HepG2 (cell line): ENCODE measurements at regions not wholly inside any gene's neighbourhood (a gene's known extent, or its start where the extent isn't known, plus 50 kb on each side); places are given as distances from the start of the nearest gene placed in this dataset.

Experiments
- ATAC-seq: fragments of 200-7000 bp; cut with Tn5 transposase; 3 replicates; pipeline ENCODE4 v1.9.1; 2020; ENCODE audit warnings: mild to moderate bottlenecking, moderate library complexity
- BruUV-seq: library from RNA; stranded (reverse); fragments of 400-500 nt; replicated peaks from 2 replicates; lab custom pipeline; 2021; lab: Mats Ljungman, UMichigan
- CTCF ChIA-PET: fragments of 300-600 bp; formaldehyde crosslinking; extraction: SDS; loops from one replicate; lab custom pipeline; 2021; ENCODE audit warnings: low total read pairs, inconsistent platforms, low intra/inter-chr PET ratio; lab: Yijun Ruan, JAX
- POLR2A ChIA-PET: fragments of 350-600 bp; sonication (Branson Sonifier 250); formaldehyde crosslinking; loops from one replicate; lab custom pipeline; 2020; ENCODE audit warnings: antibody characterized with exemption, inconsistent platforms; lab: Yijun Ruan, JAX
- DNase-seq: peaks from one replicate; pipeline ENCODE4 v3.0.0-alpha.2; 2015; ENCODE audit warnings: low spot score
- FAIRE-seq: peaks from 3 replicates; lab custom pipeline; 2011; peaks lifted over from hg19 to GRCh38; lab: Jason Lieb, UNC
- H2AFZ ChIP-seq: one replicate; pipeline ENCODE4 v1.6.1; 2011; ENCODE audit warnings: low read length, inconsistent platforms
- H3K27ac ChIP-seq: fragments of 300-600 bp; 3 replicates; pipeline ENCODE4 v1.8.0; 2011; ENCODE audit warnings: mixed run types, mild to moderate bottlenecking, mixed read lengths, low read length, inconsistent platforms; ENCODE audit not compliant: insufficient read depth; ENCODE audit errors: extremely low read length
- H3K27me3 ChIP-seq, 2 experiments: fragments of 200-600 bp in 1 of 2; 2 replicates in 1 of 2; 3 replicates in 1 of 2; pipeline versions ENCODE4 v1.6.0 to v1.8.0; 2011; ENCODE audit warnings: low read length in 2 of 2, mild to moderate bottlenecking in 2 of 2, moderate library complexity in 2 of 2, inconsistent platforms in 1 of 2; ENCODE audit not compliant: insufficient read depth in 2 of 2, control insufficient read depth in 1 of 2
- H3K36me3 ChIP-seq, 2 experiments: fragments of 200-600 bp in 1 of 2; replicated peaks in 1 of 2; 2 replicates in 1 of 2; 3 replicates in 1 of 2; pipeline versions ENCODE4 v1.5.1 to v1.8.0; 2011; ENCODE audit warnings: low read length in 2 of 2, inconsistent platforms in 1 of 2; ENCODE audit not compliant: insufficient read depth in 2 of 2, control insufficient read depth in 1 of 2
- H3K4me1 ChIP-seq: 2 replicates; pipeline ENCODE4 v1.5.1; 2012; ENCODE audit warnings: low read length, inconsistent platforms; ENCODE audit not compliant: insufficient read depth
- H3K4me2 ChIP-seq: 2 replicates; pipeline ENCODE4 v1.6.0; 2011; ENCODE audit warnings: low read depth, low read length, inconsistent platforms
- H3K4me3 ChIP-seq, 3 experiments: fragments of 200-600 bp in 1 of 3; sonication (generic), shearing (Covaris generic) in 1 of 3; replicated peaks in 1 of 3; 2 replicates each; pipeline ENCODE4 v1.5.1; 2011 to 2016; ENCODE audit warnings: low read length in 3 of 3, inconsistent platforms in 2 of 3, low read depth in 2 of 3, mild to moderate bottlenecking in 2 of 3, control low read depth in 1 of 3, mixed read lengths in 1 of 3; ENCODE audit not compliant: insufficient read depth in 1 of 3
- H3K79me2 ChIP-seq: one replicate; pipeline ENCODE4 v1.6.1; 2011; ENCODE audit warnings: low read length, inconsistent platforms; ENCODE audit not compliant: insufficient read depth
- H3K9ac ChIP-seq: 2 replicates; pipeline ENCODE4 v1.6.0; 2011; ENCODE audit warnings: mild to moderate bottlenecking, low read depth, low read length, inconsistent platforms; ENCODE audit not compliant: insufficient read depth
- H3K9me3 ChIP-seq: 2 replicates; pipeline ENCODE4 v1.5.1; 2012; ENCODE audit warnings: mild to moderate bottlenecking, low read length
- H4K20me1 ChIP-seq: 2 replicates; pipeline ENCODE4 v1.6.0; 2011; ENCODE audit warnings: inconsistent platforms, mild to moderate bottlenecking, low read length, moderate library complexity; ENCODE audit not compliant: insufficient read depth
- ATF1 ChIP-seq: IDR thresholded peaks from 2 replicates; pipeline ENCODE4 v1.6.1; 2016; ENCODE audit warnings: mild to moderate bottlenecking, control low read depth
- BHLHE40 ChIP-seq: IDR thresholded peaks from 2 replicates; pipeline ENCODE4 v1.6.1; 2011; ENCODE audit warnings: low read length, improper control_type of control experiment
- HDAC2 ChIP-seq: sonication (generic); formaldehyde crosslinking; IDR thresholded peaks from 2 replicates; pipeline ENCODE4 v1.4.0; 2020; ENCODE audit warnings: missing genetic modification reagents
- MTF2 ChIP-seq: sonication (generic); formaldehyde crosslinking; IDR thresholded peaks from 2 replicates; pipeline ENCODE4 v1.5.0; 2020; ENCODE audit warnings: missing genetic modification reagents, borderline replicate concordance
- PCBP1 ChIP-seq: fragments of 200-400 bp; formaldehyde crosslinking; IDR thresholded peaks from 2 replicates; pipeline ENCODE4 v1.6.1; 2017; ENCODE audit warnings: mild to moderate bottlenecking, low read depth, low read length, borderline replicate concordance
- RXRA ChIP-seq: sonication (generic); formaldehyde crosslinking; IDR thresholded peaks from 2 replicates; pipeline ENCODE4 v1.5.1; 2020; ENCODE audit warnings: missing genetic modification reagents
- SPEN ChIP-seq: sonication (generic); formaldehyde crosslinking; IDR thresholded peaks from 2 replicates; pipeline ENCODE4 v1.5.1; 2020; ENCODE audit warnings: low read depth, mild to moderate bottlenecking, missing genetic modification reagents
- SRY ChIP-seq: sonication (generic); formaldehyde crosslinking; IDR thresholded peaks from 2 replicates; pipeline ENCODE4 v1.8.0; 2022; ENCODE audit warnings: mild to moderate bottlenecking, missing genetic modification reagents
- ZMYM3 ChIP-seq: sonication (generic); formaldehyde crosslinking; IDR thresholded peaks from 2 replicates; pipeline ENCODE4 v1.5.1; 2020; ENCODE audit warnings: mild to moderate bottlenecking, missing genetic modification reagents
- ZNF180 ChIP-seq: sonication (generic); formaldehyde crosslinking; IDR thresholded peaks from 2 replicates; pipeline ENCODE4 v1.4.0; 2020; ENCODE audit warnings: low read depth, missing genetic modification reagents, borderline replicate concordance
- ZNF3 ChIP-seq: IDR thresholded peaks from 2 replicates; pipeline ENCODE4 v1.7.0; 2017; ENCODE audit warnings: inconsistent platforms
- ZNF543 ChIP-seq: sonication (generic); formaldehyde crosslinking; IDR thresholded peaks from 2 replicates; pipeline ENCODE4 v1.4.0; 2020; ENCODE audit warnings: mild to moderate bottlenecking, missing genetic modification reagents
- WGBS: methylation state at CpG from one replicate; pipeline ENCODE4 v1.1.6; 2017; ENCODE audit warnings: low lambda C conversion rate; 5-methylcytosine and 5-hydroxymethylcytosine counted together
- in situ Hi-C: cut with HindIII; loops from 2 replicates; pipeline ENCODE4 v1.10.0; 2017; ENCODE audit warnings: low pct_unique_long_range_greater_than_20kb; ENCODE audit not compliant: extremely low pct_ligation_motif_present
- intact Hi-C: fragments of 100-400 bp; cut with micrococcal nuclease; formaldehyde crosslinking; loops from one replicate; pipeline ENCODE4 v1.10.0; 2022; ENCODE audit not compliant: unreplicated experiment
- TF ChIP-seq, protein P1 (sequence below): sonication (generic); formaldehyde crosslinking; IDR thresholded peaks from 2 replicates; pipeline ENCODE4 v1.4.0; 2020; ENCODE audit warnings: missing genetic modification reagents
- TF ChIP-seq, protein P2 (sequence below): sonication (generic); formaldehyde crosslinking; IDR thresholded peaks from 2 replicates; pipeline ENCODE4 v1.5.1; 2020; ENCODE audit warnings: missing genetic modification reagents, mild to moderate bottlenecking, borderline replicate concordance
- TF ChIP-seq, protein P3 (sequence below): sonication (generic); formaldehyde crosslinking; IDR thresholded peaks from 2 replicates; pipeline ENCODE4 v1.4.0; 2020; ENCODE audit warnings: mild to moderate bottlenecking, missing genetic modification reagents

DNA sequence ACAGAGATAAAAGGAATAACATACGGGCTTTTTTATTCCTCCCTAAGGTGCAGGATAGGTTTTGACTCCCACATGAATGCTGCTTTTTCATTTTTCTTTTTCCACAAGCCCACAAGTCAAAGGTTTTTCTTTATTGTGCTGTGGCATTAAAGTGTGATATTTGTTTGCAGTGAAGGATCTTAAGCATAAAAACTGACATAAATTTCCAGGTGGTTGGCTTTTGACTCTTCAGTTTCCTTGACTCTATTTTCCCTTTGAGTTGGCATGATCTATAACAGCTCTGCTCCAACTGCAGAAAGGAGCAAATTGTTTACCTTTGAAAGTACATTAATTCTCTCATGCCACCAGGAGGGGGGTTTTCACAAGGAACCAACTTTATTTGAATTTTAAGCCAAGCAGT lies 326.2 kb upstream of the FAM98A start:
- Histone ChIP-seq H3K27ac (no peak overlapping the region), H3K27me3 (no peaks in the 10 kb centered on the region), H3K79me2 (no peaks in the 10 kb centered on the region), H4K20me1 (no peaks in the 10 kb centered on the region), H3K9me3 (no peaks in the 10 kb centered on the region; the same call in 1 of the 2 replicates), H3K9ac (no peak overlapping the region), H3K4me3 (no peak overlapping the region), H3K4me2 (no peak overlapping the region), H3K36me3 (no peaks in the 10 kb centered on the region), H2AFZ (no peak overlapping the region), H3K4me1 (no peaks in the 10 kb centered on the region)
- no peak for DNase-seq
- in situ Hi-C loops: no loop called here
- CTCF ChIA-PET: no interaction called here
- POLR2A ChIA-PET: no interaction called here
- ATAC-seq: no peak
- no peak for FAIRE-seq
- intact Hi-C loops: no loop called here
- WGBS: 3% methylated on average over 1 of the region's 1 CpG
- TF ChIP-seq MTF2 (CRISPR knock-in tag) (no peak), HDAC2 (CRISPR knock-in tag) (no peak), ZNF3 (CRISPR knock-in tag) (no peak), BHLHE40 (no peak)
- TF ChIP-seq, all 625 proteins: peak for 0
- BruUV-seq: no TSS peak

GRCh38 chr2:33924586-33925169 lies 325.6 kb upstream of the FAM98A start:
- in situ Hi-C loops: no loop called here
- 14% methylated on average over 3 of the region's 3 CpGs for WGBS
- H3K27me3 ChIP-seq: no peaks in the 10 kb centered on the region
- H3K9me3 ChIP-seq: no peaks in the 10 kb centered on the region; the same call in 1 of the 2 replicates
- intact Hi-C loops: no loop called here
- no peaks in the 10 kb centered on the region for H3K36me3 ChIP-seq
- ChIA-PET POLR2A (no interaction called here), CTCF (no interaction called here)
- H3K4me2 ChIP-seq: no peak overlapping the region
- no peaks in the 10 kb centered on the region for H4K20me1 ChIP-seq
- H2AFZ ChIP-seq: no peak overlapping the region
- H3K9ac ChIP-seq: no peak overlapping the region
- H3K4me1 ChIP-seq: no peaks in the 10 kb centered on the region
- no peak for DNase-seq
- FAIRE-seq: no peak
- BruUV-seq: no TSS peak
- no peak overlapping the region for H3K27ac ChIP-seq
- H3K4me3 ChIP-seq: no peak overlapping the region
- H3K79me2 ChIP-seq: no peaks in the 10 kb centered on the region
- ATAC-seq: no peak
- TF ChIP-seq, protein P1, sequence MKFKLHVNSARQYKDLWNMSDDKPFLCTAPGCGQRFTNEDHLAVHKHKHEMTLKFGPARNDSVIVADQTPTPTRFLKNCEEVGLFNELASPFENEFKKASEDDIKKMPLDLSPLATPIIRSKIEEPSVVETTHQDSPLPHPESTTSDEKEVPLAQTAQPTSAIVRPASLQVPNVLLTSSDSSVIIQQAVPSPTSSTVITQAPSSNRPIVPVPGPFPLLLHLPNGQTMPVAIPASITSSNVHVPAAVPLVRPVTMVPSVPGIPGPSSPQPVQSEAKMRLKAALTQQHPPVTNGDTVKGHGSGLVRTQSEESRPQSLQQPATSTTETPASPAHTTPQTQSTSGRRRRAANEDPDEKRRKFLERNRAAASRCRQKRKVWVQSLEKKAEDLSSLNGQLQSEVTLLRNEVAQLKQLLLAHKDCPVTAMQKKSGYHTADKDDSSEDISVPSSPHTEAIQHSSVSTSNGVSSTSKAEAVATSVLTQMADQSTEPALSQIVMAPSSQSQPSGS (CRISPR knock-in tag): no peak
- no peak for TF ChIP-seq SPEN
- no peak for TF ChIP-seq ZNF180
- TF ChIP-seq, protein P2, sequence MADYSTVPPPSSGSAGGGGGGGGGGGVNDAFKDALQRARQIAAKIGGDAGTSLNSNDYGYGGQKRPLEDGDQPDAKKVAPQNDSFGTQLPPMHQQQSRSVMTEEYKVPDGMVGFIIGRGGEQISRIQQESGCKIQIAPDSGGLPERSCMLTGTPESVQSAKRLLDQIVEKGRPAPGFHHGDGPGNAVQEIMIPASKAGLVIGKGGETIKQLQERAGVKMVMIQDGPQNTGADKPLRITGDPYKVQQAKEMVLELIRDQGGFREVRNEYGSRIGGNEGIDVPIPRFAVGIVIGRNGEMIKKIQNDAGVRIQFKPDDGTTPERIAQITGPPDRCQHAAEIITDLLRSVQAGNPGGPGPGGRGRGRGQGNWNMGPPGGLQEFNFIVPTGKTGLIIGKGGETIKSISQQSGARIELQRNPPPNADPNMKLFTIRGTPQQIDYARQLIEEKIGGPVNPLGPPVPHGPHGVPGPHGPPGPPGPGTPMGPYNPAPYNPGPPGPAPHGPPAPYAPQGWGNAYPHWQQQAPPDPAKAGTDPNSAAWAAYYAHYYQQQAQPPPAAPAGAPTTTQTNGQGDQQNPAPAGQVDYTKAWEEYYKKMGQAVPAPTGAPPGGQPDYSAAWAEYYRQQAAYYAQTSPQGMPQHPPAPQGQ (CRISPR knock-in tag): no peak
- TF ChIP-seq ZNF543: no peak
- TF ChIP-seq RXRA (CRISPR knock-in tag): no peak
- no peak for TF ChIP-seq ATF1 (CRISPR knock-in tag)
- no peak for TF ChIP-seq SRY
- TF ChIP-seq, protein P3, sequence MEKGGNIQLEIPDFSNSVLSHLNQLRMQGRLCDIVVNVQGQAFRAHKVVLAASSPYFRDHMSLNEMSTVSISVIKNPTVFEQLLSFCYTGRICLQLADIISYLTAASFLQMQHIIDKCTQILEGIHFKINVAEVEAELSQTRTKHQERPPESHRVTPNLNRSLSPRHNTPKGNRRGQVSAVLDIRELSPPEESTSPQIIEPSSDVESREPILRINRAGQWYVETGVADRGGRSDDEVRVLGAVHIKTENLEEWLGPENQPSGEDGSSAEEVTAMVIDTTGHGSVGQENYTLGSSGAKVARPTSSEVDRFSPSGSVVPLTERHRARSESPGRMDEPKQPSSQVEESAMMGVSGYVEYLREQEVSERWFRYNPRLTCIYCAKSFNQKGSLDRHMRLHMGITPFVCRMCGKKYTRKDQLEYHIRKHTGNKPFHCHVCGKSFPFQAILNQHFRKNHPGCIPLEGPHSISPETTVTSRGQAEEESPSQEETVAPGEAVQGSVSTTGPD (CRISPR knock-in tag): no peak
- no peak for TF ChIP-seq PCBP1
- TF ChIP-seq ZMYM3: no peak
